Fibroblast of mammary gland (primary cell): ENCODE measurements at regions not wholly inside any gene's neighbourhood (a gene's known extent, or its start where the extent isn't known, plus 50 kb on each side); places are given as distances from the start of the nearest gene placed in this dataset.

Source experiments
- DNase-seq: peaks from one replicate; pipeline ENCODE4 v3.0.0-alpha.2; 2010; ENCODE audit warnings: low read depth
- H3K4me3 ChIP-seq: 2 replicates; pipeline ENCODE4 v1.5.1; 2011; ENCODE audit warnings: low read depth, mild to moderate bottlenecking, low read length, moderate library complexity; ENCODE audit not compliant: control insufficient read depth
- CTCF ChIP-seq: conservative IDR thresholded peaks from 2 replicates; pipeline ENCODE4 v1.5.1; 2011; ENCODE audit warnings: low read depth, low read length, inconsistent platforms; ENCODE audit not compliant: control insufficient read depth, insufficient read depth

GRCh38 chr3:72386327-72387000, 461.8 kb downstream of the SHQ1 start:
- TF ChIP-seq CTCF = no peak
- DNase-seq = no peak
- H3K4me3 ChIP-seq = no peak overlapping the region

DNA sequence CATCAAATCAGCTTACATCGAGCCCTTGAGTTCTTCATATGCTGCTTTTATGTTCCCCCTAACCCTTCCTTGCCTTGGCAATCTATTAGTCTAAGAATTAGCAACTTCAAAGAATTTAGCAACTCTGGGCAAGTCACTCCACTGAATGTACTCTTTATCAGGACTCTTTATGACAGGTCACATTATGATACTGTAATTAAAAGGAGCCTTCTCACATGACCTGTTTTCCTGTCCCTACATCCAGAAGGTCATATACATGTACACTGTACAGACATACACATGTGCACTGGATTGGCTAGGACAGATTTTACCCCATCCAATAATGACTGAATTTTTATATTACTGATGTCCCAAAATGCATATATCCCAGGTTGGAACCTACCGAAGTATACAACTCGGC, 463.1 kb downstream of the SHQ1 start:
- DNase-seq = no peak
- no peak for TF ChIP-seq CTCF
- H3K4me3 ChIP-seq = no peak overlapping the region

DNA sequence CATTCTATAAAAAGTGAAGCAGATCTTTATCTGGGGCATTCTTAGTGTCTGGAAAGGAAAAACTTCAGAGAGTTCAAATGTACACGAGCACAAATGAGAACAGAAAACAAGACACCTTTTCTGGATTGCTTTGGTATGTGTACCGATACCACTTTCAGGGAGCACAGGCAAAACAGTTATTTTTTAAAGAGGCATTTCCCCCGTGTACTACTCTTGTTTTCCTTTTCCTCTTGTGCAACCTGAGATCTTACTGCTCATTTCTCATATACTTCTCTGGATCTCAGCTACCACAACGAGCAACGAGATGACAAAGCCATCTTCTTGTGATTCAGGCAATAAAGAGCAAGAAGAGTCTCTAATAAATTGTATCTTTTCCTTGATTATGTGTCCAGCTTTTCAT, 463.6 kb downstream of the SHQ1 start:
- no peak for TF ChIP-seq CTCF
- no peak overlapping the region for H3K4me3 ChIP-seq
- no peak for DNase-seq

DNA sequence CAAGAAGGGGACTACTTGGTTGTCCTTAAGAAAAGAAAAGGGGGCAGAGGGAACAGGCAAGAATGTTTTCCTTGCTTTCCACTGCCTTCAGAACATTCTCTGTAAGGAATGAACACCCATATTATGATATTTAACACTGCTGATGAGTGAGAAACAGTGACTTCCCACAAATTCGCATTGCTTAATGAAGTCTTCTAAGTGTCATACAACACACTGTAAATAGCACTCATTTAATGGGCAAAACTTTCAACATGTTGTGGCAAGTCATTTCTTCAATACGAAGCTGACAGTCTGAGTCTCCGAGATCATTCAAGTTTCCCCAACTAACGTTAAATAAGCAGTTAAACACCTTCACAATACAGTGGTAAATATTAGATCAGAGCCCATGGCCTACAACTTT, 464.4 kb downstream of the SHQ1 start:
- DNase-seq = no peak
- no peak for TF ChIP-seq CTCF
- H3K4me3 ChIP-seq = no peak overlapping the region

DNA sequence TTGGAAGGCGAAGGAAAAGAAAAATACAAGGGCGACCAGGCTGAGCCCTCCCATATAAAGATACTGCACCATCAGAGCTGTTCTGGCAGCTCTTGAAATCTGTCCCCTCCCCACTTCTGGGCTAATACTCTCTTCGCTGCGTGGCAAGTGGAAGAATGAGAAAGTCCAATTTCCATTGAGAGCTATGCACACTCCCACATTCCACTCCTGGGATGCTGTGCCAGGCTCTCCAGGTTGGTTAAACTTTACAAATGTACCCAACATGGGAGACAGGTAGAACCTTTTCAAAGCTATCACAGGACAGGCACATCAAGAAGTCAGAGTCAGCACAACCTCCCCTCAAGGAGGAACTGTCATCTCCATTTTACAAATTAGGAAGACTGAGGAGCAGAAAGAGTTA, 465.0 kb downstream of the SHQ1 start:
- no peak for TF ChIP-seq CTCF
- DNase-seq = no peak
- no peak overlapping the region for H3K4me3 ChIP-seq

- DNase-seq = no peak
- no peak overlapping the region for H3K4me3 ChIP-seq
- TF ChIP-seq CTCF = no peak
These were observed 465.8 kb downstream of the SHQ1 start for GRCh38 chr3:72382460-72382859.

GRCh38 chr3:72381584-72381983, 466.7 kb downstream of the SHQ1 start:
- no peak for DNase-seq
- no peak for TF ChIP-seq CTCF
- no peak overlapping the region for H3K4me3 ChIP-seq
